ENCODE measurements at regions not wholly inside any gene's neighbourhood (a gene's known extent, or its start where the extent isn't known, plus 50 kb on each side); places are given as distances from the start of the nearest gene placed in this dataset.

DNA sequence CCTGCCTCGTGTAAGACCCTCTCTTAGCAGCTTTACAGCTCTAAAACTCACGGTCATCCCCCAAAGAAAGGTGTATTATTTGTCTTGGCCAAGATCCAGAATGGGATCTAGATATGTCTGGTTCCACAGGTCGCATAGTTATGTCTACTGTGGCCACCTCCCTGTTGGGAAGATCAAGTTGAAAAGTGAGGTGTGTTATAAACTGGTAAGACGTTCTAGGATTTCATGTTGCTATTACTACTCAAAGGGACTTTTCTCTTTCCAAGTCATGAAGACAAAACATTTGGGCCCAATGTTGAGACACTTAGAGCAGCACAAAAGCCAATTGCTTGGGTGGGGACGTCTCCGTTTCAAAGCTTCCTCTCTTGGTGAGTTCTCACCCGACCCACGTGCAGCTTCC lies 766.0 kb downstream of the RNF144A start:
- TF ChIP-seq, protein P1, sequence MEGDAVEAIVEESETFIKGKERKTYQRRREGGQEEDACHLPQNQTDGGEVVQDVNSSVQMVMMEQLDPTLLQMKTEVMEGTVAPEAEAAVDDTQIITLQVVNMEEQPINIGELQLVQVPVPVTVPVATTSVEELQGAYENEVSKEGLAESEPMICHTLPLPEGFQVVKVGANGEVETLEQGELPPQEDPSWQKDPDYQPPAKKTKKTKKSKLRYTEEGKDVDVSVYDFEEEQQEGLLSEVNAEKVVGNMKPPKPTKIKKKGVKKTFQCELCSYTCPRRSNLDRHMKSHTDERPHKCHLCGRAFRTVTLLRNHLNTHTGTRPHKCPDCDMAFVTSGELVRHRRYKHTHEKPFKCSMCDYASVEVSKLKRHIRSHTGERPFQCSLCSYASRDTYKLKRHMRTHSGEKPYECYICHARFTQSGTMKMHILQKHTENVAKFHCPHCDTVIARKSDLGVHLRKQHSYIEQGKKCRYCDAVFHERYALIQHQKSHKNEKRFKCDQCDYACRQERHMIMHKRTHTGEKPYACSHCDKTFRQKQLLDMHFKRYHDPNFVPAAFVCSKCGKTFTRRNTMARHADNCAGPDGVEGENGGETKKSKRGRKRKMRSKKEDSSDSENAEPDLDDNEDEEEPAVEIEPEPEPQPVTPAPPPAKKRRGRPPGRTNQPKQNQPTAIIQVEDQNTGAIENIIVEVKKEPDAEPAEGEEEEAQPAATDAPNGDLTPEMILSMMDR (IDR thresholded peaks at IDR 0.05) = no peak
- TF ChIP-seq POLR2A (IDR thresholded peaks at IDR 0.05) = no peak
